ENCODE measurements at regions not wholly inside any gene's neighbourhood (a gene's known extent, or its start where the extent isn't known, plus 50 kb on each side); places are given as distances from the start of the nearest gene placed in this dataset.

DNA sequence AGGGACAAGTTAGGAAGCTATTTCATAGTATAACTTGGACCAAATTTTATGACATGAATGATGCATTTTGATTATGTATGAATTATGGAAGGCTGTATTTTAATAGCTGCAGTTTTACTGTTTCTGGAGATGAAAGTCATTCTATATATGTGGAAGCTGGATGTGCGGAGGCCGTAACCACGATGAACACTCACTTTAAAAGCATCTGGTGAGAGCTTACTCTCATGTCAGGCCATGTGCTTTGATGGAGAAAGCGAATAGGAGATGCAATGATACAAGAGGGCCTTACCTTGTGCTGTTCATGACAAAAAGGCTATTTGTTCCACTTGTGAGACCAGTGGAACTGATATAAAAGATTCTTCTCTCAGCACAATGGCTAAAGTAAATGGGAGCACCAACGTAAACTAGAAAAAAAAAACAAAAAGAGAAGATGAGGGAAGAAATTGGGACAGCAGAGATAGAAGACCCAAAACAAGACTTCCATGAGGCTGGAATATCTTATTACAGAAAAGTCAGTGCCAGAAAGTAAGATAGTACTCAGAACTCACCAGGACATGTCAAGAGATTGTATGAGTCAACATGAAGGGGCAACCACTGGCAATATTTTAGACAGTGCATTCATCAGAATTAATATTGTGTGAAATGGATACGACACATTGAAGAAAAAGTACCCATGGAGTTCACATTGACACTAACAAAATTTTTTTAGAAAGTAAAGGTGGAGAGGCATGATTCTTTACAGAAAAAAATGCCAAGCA, 63.3 kb upstream of the GAB1 start:
- Histone ChIP-seq H3K36me3 (no peaks in the 10 kb centered on the region), H3K9me3 (peaks cover 0 to 3% (median under 1%) of the 10 kb centered on the region in 4 donors), H3K4me3 (no peak overlapping the region), H3K27me3 (no peaks in the 10 kb centered on the region), H3K4me1 (no peaks in the 10 kb centered on the region), H3K27ac (no peak overlapping the region)
- ATAC-seq (ENCODE audit: low FRiP score in 2 of 2) (no peak), DNase-seq (no peak)
- WGBS, 2 donors: 94 to 96% methylated on average over 6 of the region's 6 CpGs
- TF ChIP-seq POLR2AphosphoS5 (IDR thresholded peaks at IDR 0.05) (no peak), EP300 (IDR thresholded peaks at IDR 0.05) (no peak)

DNA sequence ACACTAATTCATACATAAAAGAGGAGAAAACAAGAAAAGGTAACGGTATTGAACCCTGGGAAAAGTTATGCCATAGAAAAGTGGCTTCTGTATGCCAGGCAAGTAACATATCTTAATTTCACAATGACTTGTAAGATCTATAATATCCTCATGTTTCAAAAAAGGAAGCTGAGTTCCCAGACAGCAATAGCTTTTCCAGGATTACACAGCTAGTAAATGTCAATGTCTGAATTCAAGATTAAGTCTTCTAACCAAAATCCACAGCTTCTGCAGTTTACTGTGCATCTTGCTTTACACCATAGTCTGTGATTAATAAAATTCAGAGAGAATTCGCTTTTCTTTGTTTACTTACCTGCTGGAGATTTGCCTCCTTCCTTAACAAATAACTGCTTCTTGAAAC, 55.8 kb upstream of the GAB1 start:
- no peak for DNase-seq
- H3K4me3 ChIP-seq: no peak overlapping the region
- no peak for TF ChIP-seq EP300 (IDR thresholded peaks at IDR 0.05)
- TF ChIP-seq POLR2AphosphoS5 (IDR thresholded peaks at IDR 0.05): no peak
- TF ChIP-seq POLR2A (IDR thresholded peaks at IDR 0.05): no peak
- TF ChIP-seq, protein P1, sequence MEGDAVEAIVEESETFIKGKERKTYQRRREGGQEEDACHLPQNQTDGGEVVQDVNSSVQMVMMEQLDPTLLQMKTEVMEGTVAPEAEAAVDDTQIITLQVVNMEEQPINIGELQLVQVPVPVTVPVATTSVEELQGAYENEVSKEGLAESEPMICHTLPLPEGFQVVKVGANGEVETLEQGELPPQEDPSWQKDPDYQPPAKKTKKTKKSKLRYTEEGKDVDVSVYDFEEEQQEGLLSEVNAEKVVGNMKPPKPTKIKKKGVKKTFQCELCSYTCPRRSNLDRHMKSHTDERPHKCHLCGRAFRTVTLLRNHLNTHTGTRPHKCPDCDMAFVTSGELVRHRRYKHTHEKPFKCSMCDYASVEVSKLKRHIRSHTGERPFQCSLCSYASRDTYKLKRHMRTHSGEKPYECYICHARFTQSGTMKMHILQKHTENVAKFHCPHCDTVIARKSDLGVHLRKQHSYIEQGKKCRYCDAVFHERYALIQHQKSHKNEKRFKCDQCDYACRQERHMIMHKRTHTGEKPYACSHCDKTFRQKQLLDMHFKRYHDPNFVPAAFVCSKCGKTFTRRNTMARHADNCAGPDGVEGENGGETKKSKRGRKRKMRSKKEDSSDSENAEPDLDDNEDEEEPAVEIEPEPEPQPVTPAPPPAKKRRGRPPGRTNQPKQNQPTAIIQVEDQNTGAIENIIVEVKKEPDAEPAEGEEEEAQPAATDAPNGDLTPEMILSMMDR (IDR thresholded peaks at IDR 0.05): no peak
- 73 to 81% methylated on average over 2 of the region's 2 CpGs for WGBS, 2 donors
- H3K27me3 ChIP-seq: no peaks in the 10 kb centered on the region
- H3K36me3 ChIP-seq: no peaks in the 10 kb centered on the region
- H3K27ac ChIP-seq: no peak overlapping the region
- H3K4me1 ChIP-seq: no peaks in the 10 kb centered on the region
- no peaks in the 10 kb centered on the region for H3K9me3 ChIP-seq
- ATAC-seq (ENCODE audit: low FRiP score in 2 of 2): no peak

DNA sequence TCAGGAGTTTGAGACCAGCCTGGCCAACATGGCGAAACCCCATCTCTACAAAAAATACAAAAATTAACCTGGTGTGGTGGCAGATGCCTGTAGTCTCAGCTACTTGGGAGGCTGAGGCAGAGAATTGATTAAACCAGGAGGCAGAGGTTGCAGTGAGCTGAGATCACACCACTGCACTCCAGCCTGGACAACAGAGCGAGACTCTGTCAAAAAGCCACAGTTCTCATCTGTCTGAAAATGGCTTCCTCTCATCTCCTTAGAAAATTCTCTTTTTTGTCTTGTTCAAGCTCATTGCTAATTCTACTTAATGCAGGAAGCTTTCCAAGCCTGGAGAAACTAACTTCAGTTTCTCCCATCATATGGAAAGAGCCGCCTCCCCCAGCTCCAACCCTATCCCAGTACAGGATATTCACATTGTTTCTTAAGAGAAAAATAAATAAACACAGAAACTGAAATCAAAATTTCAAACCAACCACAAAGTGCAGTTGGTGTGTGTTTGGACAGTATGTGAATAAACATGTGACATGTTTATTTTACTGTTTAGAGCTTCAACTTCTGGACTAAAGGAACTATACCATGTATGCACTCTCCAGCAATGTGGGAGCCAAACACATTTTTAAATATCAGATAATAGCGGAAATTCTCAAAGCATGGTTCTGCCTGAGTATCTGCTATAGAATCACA, 55.0 kb upstream of the GAB1 start:
- ATAC-seq (ENCODE audit: low FRiP score in 2 of 2) (no peak), DNase-seq (no peak)
- TF ChIP-seq POLR2A (IDR thresholded peaks at IDR 0.05) (no peak), POLR2AphosphoS5 (IDR thresholded peaks at IDR 0.05) (no peak), EP300 (IDR thresholded peaks at IDR 0.05) (no peak)
- TF ChIP-seq, protein P1 (IDR thresholded peaks at IDR 0.05): no peak
- Histone ChIP-seq H3K9me3 (no peaks in the 10 kb centered on the region), H3K4me1 (no peaks in the 10 kb centered on the region), H3K27ac (peak overlapping the region in 1 of 4 donors; percentile 19), H3K4me3 (no peak overlapping the region), H3K27me3 (no peaks in the 10 kb centered on the region), H3K36me3 (no peaks in the 10 kb centered on the region)
- WGBS, 2 donors: 80 to 88% methylated on average over 4 of the region's 4 CpGs

DNA sequence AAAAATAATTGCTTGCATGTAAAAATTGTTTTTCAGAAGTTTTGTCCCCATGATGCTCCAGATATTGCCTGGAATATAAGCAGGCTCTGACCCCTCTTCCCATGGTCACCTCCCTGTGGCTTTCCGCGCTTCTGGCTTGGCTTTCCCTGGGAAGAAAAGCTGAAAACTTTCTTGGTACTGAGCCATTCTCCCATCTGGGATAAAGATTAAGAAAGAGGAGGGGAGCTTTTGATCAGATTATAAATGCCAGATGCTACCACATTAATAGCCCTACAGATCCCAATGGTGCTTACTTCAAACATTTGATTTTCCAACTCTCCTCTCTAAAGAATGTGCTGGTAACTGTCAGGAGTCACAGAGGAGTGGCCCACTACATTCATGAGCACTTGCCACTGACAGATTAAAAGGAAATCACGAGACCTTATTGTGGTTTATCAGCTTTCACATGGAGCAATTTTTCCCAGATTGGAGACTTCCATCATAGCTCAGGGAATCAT, 54.4 kb upstream of the GAB1 start:
- H3K4me3 ChIP-seq: no peak overlapping the region
- DNase-seq (no peak), ATAC-seq (ENCODE audit: low FRiP score in 2 of 2) (peak in 1 of 2 donors; percentile 77)
- 77 to 84% methylated on average over 3 of the region's 3 CpGs for WGBS, 2 donors
- no peaks in the 10 kb centered on the region for H3K27me3 ChIP-seq
- no peaks in the 10 kb centered on the region for H3K4me1 ChIP-seq
- H3K36me3 ChIP-seq: no peaks in the 10 kb centered on the region
- TF ChIP-seq, protein P1 (IDR thresholded peaks at IDR 0.05): no peak
- TF ChIP-seq POLR2A (IDR thresholded peaks at IDR 0.05): no peak
- no peak for TF ChIP-seq POLR2AphosphoS5 (IDR thresholded peaks at IDR 0.05)
- no peak for TF ChIP-seq EP300 (IDR thresholded peaks at IDR 0.05)
- no peaks in the 10 kb centered on the region for H3K9me3 ChIP-seq
- peak overlapping the region in 2 of 4 donors; percentile 19 to 21 for H3K27ac ChIP-seq

DNA sequence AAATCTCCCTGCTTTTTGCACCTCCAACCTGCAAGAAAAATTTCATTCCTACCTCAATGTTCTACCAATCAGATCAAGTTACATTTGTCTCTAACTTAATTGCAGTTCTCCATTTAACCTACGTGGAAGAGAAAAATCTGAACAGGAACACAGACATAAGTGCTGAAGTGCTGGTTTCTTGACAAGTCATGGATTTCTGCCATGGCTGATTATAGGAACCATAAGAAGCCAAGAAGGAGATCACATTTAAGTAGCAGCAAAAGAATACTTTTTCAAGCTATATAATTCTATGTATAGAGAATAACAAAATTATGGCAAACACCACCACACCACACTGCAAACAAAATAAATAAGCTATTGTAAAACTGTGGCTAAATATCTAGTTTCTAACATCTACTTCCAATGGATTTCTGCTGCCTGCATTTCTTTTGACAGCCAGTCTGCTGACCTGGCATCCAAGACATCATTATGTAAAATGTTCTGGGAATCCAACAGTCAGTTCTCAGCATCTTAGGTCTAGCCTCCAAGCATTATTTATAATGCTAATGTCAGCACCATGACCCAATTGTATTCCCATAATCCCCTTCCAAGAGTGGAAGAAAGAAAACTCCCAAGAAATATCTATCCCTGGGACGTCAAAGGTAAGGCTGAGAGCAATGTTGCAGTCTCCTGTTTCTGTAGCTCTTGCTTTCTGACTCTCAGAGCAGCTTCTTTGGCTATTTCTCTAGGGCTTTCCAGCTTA, 50.8 kb upstream of the GAB1 start:
- 70% methylated on average over 2 of the region's 2 CpGs for WGBS, 2 donors
- peak overlapping the region in 2 of 4 donors; percentile 54 to 70 for H3K27ac ChIP-seq
- ATAC-seq (ENCODE audit: low FRiP score in 2 of 2): peak in 1 of 2 donors; percentile 41
- H3K4me3 ChIP-seq: no peak overlapping the region
- TF ChIP-seq POLR2A (IDR thresholded peaks at IDR 0.05) (no peak), POLR2AphosphoS5 (IDR thresholded peaks at IDR 0.05) (no peak), EP300 (IDR thresholded peaks at IDR 0.05) (no peak)
- TF ChIP-seq, protein P1 (IDR thresholded peaks at IDR 0.05): no peak
- no peaks in the 10 kb centered on the region for H3K36me3 ChIP-seq
- DNase-seq: no peak
- no peaks in the 10 kb centered on the region for H3K27me3 ChIP-seq
- no peaks in the 10 kb centered on the region for H3K9me3 ChIP-seq
- H3K4me1 ChIP-seq: peaks cover 0 to 2% (median 0%) of the 10 kb centered on the region in 4 donors
